ENCODE measurements at regions not wholly inside any gene's neighbourhood (a gene's known extent, or its start where the extent isn't known, plus 50 kb on each side); places are given as distances from the start of the nearest gene placed in this dataset.
A peak's percentile ranks its signal among the peaks of the same experiment; 100 is the strongest.

DNA sequence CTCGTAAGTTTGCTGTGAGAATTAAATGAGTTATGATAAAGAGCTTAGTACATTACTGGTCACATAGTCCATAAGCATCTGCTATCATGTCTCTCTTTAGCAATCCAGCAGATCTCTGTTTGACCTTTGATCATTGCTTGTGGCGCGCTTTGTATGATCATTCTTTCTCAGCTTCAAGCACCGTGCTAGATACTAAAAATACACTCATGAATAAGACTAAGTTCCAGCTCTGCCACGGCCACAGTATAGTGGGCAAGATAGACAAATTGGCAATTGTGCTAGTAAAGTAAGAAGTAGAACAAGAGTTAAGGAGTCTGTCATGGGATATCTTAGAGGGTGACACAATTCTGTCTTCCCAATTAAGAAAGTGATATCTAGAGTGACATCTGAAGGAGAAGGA, 75.2 kb upstream of the ADGRF1 start (continued):
- TF ChIP-seq SOX5 (CRISPR knock-in tag; IDR thresholded peaks at IDR 0.05; ENCODE audit: borderline replicate concordance) (0 out of 2 replicates have a peak, but pooled peaks have one; percentile 34), RFX3 (CRISPR knock-in tag; IDR thresholded peaks at IDR 0.05) (no peak), HDAC6 (IDR thresholded peaks at IDR 0.05; ENCODE audit: low read depth, low read length) (no peak), CHD4 (IDR thresholded peaks at IDR 0.05; ENCODE audit: borderline replicate concordance, low read length) (no peak), ZNF343 (CRISPR knock-in tag; IDR thresholded peaks at IDR 0.05) (no peak), GABPA (IDR thresholded peaks at IDR 0.05; ENCODE audit: low read depth, low read length) (no peak), GABPA (CRISPR knock-in tag; IDR thresholded peaks at IDR 0.05; ENCODE audit: low read depth) (no peak), ZBTB7B (CRISPR knock-in tag; IDR thresholded peaks at IDR 0.05) (no peak), SP140L (CRISPR knock-in tag; IDR thresholded peaks at IDR 0.05; ENCODE audit: borderline replicate concordance) (no peak), SNAI1 (CRISPR knock-in tag; IDR thresholded peaks at IDR 0.05; ENCODE audit: borderline replicate concordance) (0 out of 2 replicates have a peak, but pooled peaks have one; percentile 52), MED8 (CRISPR knock-in tag; IDR thresholded peaks at IDR 0.05; ENCODE audit: insufficient replicate concordance) (no peak), FOXA3 (CRISPR knock-in tag; IDR thresholded peaks at IDR 0.05) (peak; percentile 34; the same call in 1 of the 2 replicates), REXO4 (CRISPR knock-in tag; IDR thresholded peaks at IDR 0.05; ENCODE audit: borderline replicate concordance) (no peak), HOXA3 (CRISPR knock-in tag; IDR thresholded peaks at IDR 0.05) (no peak), ZSCAN21 (CRISPR knock-in tag; IDR thresholded peaks at IDR 0.05; ENCODE audit: borderline replicate concordance) (0 out of 2 replicates have a peak, but pooled peaks have one; percentile 41), PRPF4 (IDR thresholded peaks at IDR 0.05; ENCODE audit: low read depth, low read length, poor library complexity, severe bottlenecking) (no peak), HOXA7 (CRISPR knock-in tag; IDR thresholded peaks at IDR 0.05) (no peak), ZBTB21 (CRISPR knock-in tag; IDR thresholded peaks at IDR 0.05) (peak; percentile 44; the same call in 1 of the 2 replicates), TARDBP (CRISPR knock-in tag; IDR thresholded peaks at IDR 0.05) (no peak)
- TF ChIP-seq, protein P1, sequence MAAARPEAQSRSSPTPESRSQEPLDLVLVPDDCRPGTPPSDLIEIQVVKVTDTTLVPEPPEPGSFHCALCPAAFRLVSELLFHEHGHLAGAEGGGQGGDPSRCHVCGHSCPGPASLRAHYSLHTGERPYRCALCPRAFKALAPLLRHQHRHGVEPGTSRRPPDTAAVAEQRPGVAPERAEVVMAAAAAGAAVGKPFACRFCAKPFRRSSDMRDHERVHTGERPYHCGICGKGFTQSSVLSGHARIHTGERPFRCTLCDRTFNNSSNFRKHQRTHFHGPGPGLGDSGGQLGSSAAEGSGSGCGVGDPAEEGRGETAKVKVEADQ (CRISPR knock-in tag; IDR thresholded peaks at IDR 0.05; ENCODE audit: borderline replicate concordance), result no peak
- TF ChIP-seq, protein P2, sequence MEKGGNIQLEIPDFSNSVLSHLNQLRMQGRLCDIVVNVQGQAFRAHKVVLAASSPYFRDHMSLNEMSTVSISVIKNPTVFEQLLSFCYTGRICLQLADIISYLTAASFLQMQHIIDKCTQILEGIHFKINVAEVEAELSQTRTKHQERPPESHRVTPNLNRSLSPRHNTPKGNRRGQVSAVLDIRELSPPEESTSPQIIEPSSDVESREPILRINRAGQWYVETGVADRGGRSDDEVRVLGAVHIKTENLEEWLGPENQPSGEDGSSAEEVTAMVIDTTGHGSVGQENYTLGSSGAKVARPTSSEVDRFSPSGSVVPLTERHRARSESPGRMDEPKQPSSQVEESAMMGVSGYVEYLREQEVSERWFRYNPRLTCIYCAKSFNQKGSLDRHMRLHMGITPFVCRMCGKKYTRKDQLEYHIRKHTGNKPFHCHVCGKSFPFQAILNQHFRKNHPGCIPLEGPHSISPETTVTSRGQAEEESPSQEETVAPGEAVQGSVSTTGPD (CRISPR knock-in tag; IDR thresholded peaks at IDR 0.05), result no peak
- TF ChIP-seq, protein P3, sequence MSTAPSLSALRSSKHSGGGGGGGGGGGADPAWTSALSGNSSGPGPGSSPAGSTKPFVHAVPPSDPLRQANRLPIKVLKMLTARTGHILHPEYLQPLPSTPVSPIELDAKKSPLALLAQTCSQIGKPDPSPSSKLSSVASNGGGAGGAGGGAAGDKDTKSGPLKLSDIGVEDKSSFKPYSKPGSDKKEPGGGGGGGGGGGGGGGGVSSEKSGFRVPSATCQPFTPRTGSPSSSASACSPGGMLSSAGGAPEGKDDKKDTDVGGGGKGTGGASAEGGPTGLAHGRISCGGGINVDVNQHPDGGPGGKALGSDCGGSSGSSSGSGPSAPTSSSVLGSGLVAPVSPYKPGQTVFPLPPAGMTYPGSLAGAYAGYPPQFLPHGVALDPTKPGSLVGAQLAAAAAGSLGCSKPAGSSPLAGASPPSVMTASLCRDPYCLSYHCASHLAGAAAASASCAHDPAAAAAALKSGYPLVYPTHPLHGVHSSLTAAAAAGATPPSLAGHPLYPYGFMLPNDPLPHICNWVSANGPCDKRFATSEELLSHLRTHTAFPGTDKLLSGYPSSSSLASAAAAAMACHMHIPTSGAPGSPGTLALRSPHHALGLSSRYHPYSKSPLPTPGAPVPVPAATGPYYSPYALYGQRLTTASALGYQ (CRISPR knock-in tag; IDR thresholded peaks at IDR 0.05), result no peak
- TF ChIP-seq, protein P4, sequence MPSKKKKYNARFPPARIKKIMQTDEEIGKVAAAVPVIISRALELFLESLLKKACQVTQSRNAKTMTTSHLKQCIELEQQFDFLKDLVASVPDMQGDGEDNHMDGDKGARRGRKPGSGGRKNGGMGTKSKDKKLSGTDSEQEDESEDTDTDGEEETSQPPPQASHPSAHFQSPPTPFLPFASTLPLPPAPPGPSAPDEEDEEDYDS (CRISPR knock-in tag; IDR thresholded peaks at IDR 0.05), result no peak
- TF ChIP-seq, protein P5, sequence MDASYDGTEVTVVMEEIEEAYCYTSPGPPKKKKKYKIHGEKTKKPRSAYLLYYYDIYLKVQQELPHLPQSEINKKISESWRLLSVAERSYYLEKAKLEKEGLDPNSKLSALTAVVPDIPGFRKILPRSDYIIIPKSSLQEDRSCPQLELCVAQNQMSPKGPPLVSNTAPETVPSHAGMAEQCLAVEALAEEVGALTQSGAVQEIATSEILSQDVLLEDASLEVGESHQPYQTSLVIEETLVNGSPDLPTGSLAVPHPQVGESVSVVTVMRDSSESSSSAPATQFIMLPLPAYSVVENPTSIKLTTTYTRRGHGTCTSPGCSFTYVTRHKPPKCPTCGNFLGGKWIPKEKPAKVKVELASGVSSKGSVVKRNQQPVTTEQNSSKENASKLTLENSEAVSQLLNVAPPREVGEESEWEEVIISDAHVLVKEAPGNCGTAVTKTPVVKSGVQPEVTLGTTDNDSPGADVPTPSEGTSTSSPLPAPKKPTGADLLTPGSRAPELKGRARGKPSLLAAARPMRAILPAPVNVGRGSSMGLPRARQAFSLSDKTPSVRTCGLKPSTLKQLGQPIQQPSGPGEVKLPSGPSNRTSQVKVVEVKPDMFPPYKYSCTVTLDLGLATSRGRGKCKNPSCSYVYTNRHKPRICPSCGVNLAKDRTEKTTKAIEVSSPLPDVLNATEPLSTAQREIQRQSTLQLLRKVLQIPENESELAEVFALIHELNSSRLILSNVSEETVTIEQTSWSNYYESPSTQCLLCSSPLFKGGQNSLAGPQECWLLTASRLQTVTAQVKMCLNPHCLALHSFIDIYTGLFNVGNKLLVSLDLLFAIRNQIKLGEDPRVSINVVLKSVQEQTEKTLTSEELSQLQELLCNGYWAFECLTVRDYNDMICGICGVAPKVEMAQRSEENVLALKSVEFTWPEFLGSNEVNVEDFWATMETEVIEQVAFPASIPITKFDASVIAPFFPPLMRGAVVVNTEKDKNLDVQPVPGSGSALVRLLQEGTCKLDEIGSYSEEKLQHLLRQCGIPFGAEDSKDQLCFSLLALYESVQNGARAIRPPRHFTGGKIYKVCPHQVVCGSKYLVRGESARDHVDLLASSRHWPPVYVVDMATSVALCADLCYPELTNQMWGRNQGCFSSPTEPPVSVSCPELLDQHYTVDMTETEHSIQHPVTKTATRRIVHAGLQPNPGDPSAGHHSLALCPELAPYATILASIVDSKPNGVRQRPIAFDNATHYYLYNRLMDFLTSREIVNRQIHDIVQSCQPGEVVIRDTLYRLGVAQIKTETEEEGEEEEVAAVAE (CRISPR knock-in tag; IDR thresholded peaks at IDR 0.05; ENCODE audit: borderline replicate concordance), result no peak
